Uterus (tissue), 2 donors: ENCODE measurements at regions not wholly inside any gene's neighbourhood (a gene's known extent, or its start where the extent isn't known, plus 50 kb on each side); places are given as distances from the start of the nearest gene placed in this dataset.

Source experiments
- POLR2A ChIP-seq, 2 donors: fragments of 450-650 bp; IDR thresholded peaks; one replicate each; pipeline ENCODE4 v1.6.1; 2016; ENCODE audit warnings: antibody characterized with exemption in 2 of 2, mild to moderate bottlenecking in 1 of 2, moderate library complexity in 1 of 2
- TF ChIP-seq, protein P1 (sequence below), 4 experiments: fragments of 200-600 bp in 2 of 4; fragments of 450-650 bp in 2 of 4; sonication (generic) in 2 of 4; IDR thresholded peaks; one replicate each; pipeline ENCODE4 v1.5.1; 2016 to 2019; ENCODE audit warnings: antibody characterized with exemption in 4 of 4, mild to moderate bottlenecking in 2 of 4, moderate library complexity in 1 of 4

DNA sequence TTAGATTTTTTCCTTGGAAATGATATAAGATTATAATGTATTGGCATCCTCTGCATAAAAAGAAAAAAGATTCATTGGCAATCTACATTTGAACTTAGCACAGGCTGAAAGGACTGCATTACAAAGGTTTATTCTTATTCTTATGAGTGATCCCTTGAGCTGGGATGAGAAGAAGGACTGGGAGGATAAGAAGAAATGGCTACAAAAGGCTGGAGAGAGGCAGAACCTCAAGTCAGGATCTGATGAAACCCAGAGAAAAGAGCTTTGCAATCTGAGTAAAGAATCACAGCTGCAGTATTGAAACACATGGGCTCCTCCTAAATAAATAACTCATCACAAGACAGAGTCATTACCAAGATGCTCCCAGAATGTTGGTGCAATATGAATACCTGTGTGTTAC is 1635.4 kb upstream of the FLRT2 start:
- TF ChIP-seq, protein P1, sequence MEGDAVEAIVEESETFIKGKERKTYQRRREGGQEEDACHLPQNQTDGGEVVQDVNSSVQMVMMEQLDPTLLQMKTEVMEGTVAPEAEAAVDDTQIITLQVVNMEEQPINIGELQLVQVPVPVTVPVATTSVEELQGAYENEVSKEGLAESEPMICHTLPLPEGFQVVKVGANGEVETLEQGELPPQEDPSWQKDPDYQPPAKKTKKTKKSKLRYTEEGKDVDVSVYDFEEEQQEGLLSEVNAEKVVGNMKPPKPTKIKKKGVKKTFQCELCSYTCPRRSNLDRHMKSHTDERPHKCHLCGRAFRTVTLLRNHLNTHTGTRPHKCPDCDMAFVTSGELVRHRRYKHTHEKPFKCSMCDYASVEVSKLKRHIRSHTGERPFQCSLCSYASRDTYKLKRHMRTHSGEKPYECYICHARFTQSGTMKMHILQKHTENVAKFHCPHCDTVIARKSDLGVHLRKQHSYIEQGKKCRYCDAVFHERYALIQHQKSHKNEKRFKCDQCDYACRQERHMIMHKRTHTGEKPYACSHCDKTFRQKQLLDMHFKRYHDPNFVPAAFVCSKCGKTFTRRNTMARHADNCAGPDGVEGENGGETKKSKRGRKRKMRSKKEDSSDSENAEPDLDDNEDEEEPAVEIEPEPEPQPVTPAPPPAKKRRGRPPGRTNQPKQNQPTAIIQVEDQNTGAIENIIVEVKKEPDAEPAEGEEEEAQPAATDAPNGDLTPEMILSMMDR (IDR thresholded peaks at IDR 0.05), result no peak
- no peak for TF ChIP-seq POLR2A (IDR thresholded peaks at IDR 0.05)
